Lower lobe of right lung (tissue), 2 donors: ENCODE measurements at regions not wholly inside any gene's neighbourhood (a gene's known extent, or its start where the extent isn't known, plus 50 kb on each side); places are given as distances from the start of the nearest gene placed in this dataset.
A peak's percentile ranks its signal among the peaks of the same experiment; 100 is the strongest.

Experiments
- ATAC-seq, 2 donors: fragments of 200-7000 bp; cut with Tn5 transposase; one replicate each; pipeline ENCODE4 v1.9.1; 2020 to 2022; ENCODE audit warnings: mild to moderate bottlenecking in 2 of 2, moderate library complexity in 2 of 2
- DNase-seq: peaks from one replicate; pipeline ENCODE4 v3.0.0-alpha.2; 2020
- H3K27ac ChIP-seq: fragments of 200-600 bp; one replicate; pipeline ENCODE4 v1.8.0; 2022
- H3K27me3 ChIP-seq: fragments of 200-600 bp; one replicate; pipeline ENCODE4 v1.8.0; 2022; ENCODE audit warnings: low read depth
- H3K36me3 ChIP-seq: fragments of 200-600 bp; one replicate; pipeline ENCODE4 v1.8.0; 2022; ENCODE audit warnings: mild to moderate bottlenecking
- H3K4me1 ChIP-seq: fragments of 200-600 bp; one replicate; pipeline ENCODE4 v1.8.0; 2022
- H3K4me3 ChIP-seq: fragments of 200-600 bp; one replicate; pipeline ENCODE4 v1.8.0; 2022; ENCODE audit warnings: mild to moderate bottlenecking
- H3K9me3 ChIP-seq: fragments of 200-600 bp; one replicate; pipeline ENCODE4 v1.8.0; 2022
- CTCF ChIP-seq: fragments of 200-600 bp; IDR thresholded peaks from one replicate; pipeline ENCODE4 v1.8.0; 2022; ENCODE audit warnings: antibody characterized with exemption, mild to moderate bottlenecking
- intact Hi-C: fragments of 100-400 bp; cut with DNase I; formaldehyde crosslinking; loops from one replicate; pipeline ENCODE4 v1.11.0; 2022
- donor health status: DM: no; HTN: yes; CAD: no; lungs with severe emphysema.

DNA sequence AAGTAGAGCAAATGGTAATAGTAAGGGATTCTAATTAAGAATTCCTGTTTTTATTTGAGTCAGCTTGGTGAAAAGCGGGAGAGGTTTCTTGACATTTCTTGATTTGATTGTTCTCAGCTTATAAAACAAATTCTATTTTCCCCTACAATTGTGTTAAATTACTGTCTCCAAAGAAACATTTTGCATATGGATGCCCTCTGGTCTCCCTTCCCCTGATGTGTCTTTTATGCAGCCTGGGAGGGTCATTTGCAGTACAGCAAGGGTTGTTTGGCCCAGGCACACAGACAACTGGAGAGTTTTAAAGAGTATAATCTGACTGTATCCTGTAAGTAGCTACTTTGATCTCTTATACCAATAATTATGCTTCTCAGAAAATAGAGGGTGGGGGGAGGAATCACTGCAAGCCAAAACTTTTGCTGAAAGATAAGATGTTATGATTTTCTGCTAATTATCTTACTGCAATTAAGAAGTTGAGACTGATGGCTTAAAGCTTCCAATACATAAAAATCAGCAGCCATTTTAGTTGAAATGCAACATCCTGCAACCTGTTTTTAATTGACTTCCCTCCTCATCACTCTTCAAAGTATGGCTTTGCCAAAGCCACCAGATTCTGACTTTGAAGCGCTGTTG lies 204.1 kb upstream of the SEMA6A start:
- no peaks in the 10 kb centered on the region for H3K27me3 ChIP-seq
- H3K4me1 ChIP-seq, result no peaks in the 10 kb centered on the region
- no peak overlapping the region for H3K27ac ChIP-seq
- no peak for ATAC-seq
- no peaks in the 10 kb centered on the region for H3K9me3 ChIP-seq
- no peak overlapping the region for H3K4me3 ChIP-seq
- no peaks in the 10 kb centered on the region for H3K36me3 ChIP-seq
- TF ChIP-seq CTCF, result no peak
- DNase-seq, result no peak
- intact Hi-C loops, result no loop called here

- H3K27ac ChIP-seq, result no peak overlapping the region
- DNase-seq, result no peak
- no peaks in the 10 kb centered on the region for H3K9me3 ChIP-seq
- no peak overlapping the region for H3K4me3 ChIP-seq
- H3K27me3 ChIP-seq, result no peaks in the 10 kb centered on the region
- no peaks in the 10 kb centered on the region for H3K36me3 ChIP-seq
- intact Hi-C loops, result no loop called here
- TF ChIP-seq CTCF, result no peak
- H3K4me1 ChIP-seq, result no peaks in the 10 kb centered on the region
- peak in 1 of 2 donors; percentile 21 for ATAC-seq
These were observed 203.4 kb upstream of the SEMA6A start for GRCh38 chr5:116778032-116778431.

- no peak for ATAC-seq
- Histone ChIP-seq H3K4me1 (no peaks in the 10 kb centered on the region), H3K4me3 (no peak overlapping the region), H3K27me3 (no peaks in the 10 kb centered on the region), H3K9me3 (no peaks in the 10 kb centered on the region), H3K36me3 (no peaks in the 10 kb centered on the region), H3K27ac (no peak overlapping the region)
- TF ChIP-seq CTCF, result no peak
- intact Hi-C loops, result no loop called here
- DNase-seq, result no peak
These were observed 199.3 kb upstream of the SEMA6A start for GRCh38 chr5:116773926-116774325.

GRCh38 chr5:116772806-116773205 lies 198.2 kb upstream of the SEMA6A start:
- TF ChIP-seq CTCF, result no peak
- no peak for DNase-seq
- ATAC-seq, result no peak
- Histone ChIP-seq H3K9me3 (no peaks in the 10 kb centered on the region), H3K4me3 (no peak overlapping the region), H3K27me3 (no peaks in the 10 kb centered on the region), H3K4me1 (no peaks in the 10 kb centered on the region), H3K36me3 (no peaks in the 10 kb centered on the region), H3K27ac (no peak overlapping the region)
- intact Hi-C loops, result no loop called here

- no peaks in the 10 kb centered on the region for H3K4me1 ChIP-seq
- DNase-seq (no peak), ATAC-seq (no peak)
- H3K36me3 ChIP-seq, result no peaks in the 10 kb centered on the region
- H3K27ac ChIP-seq, result no peak overlapping the region
- TF ChIP-seq CTCF, result no peak
- H3K27me3 ChIP-seq, result no peaks in the 10 kb centered on the region
- no peaks in the 10 kb centered on the region for H3K9me3 ChIP-seq
- intact Hi-C loops, result no loop called here
- no peak overlapping the region for H3K4me3 ChIP-seq
These were observed 197.5 kb upstream of the SEMA6A start for GRCh38 chr5:116772152-116772501.
